Activated naive CD4-positive, alpha-beta T cell treated with anti-CD3 and anti-CD28 coated beads, Interleukin-2, amount 10 ng/mL, durations not matched to agents 7 days and 5 days (primary cell): ENCODE measurements at regions not wholly inside any gene's neighbourhood (a gene's known extent, or its start where the extent isn't known, plus 50 kb on each side); places are given as distances from the start of the nearest gene placed in this dataset.

Experiments
- CTCF ChIA-PET: fragments of 350-600 bp; sonication (Branson Sonifier 250); formaldehyde crosslinking; loops from one replicate; lab custom pipeline; 2021; ENCODE audit warnings: antibody characterized with exemption; lab: Charles Lee
- DNase-seq: peaks from one replicate; pipeline ENCODE4 v3.0.0-alpha.2; 2020
- H3K27ac Mint-ChIP-seq: one replicate; pipeline ENCODE4 v1.8.0; 2021; ENCODE audit warnings: mild to moderate bottlenecking, moderate library complexity, mixed read lengths
- H3K27me3 Mint-ChIP-seq: one replicate; pipeline ENCODE4 v1.8.0; 2021; ENCODE audit warnings: mild to moderate bottlenecking, mixed read lengths
- H3K36me3 Mint-ChIP-seq: one replicate; pipeline ENCODE4 v1.8.0; 2021; ENCODE audit warnings: mixed read lengths
- H3K4me1 Mint-ChIP-seq: one replicate; pipeline ENCODE4 v1.8.0; 2021; ENCODE audit warnings: mixed read lengths
- H3K4me3 Mint-ChIP-seq: one replicate; pipeline ENCODE4 v1.8.0; 2021; ENCODE audit warnings: mild to moderate bottlenecking, moderate library complexity, mixed read lengths
- H3K9me3 Mint-ChIP-seq: one replicate; pipeline ENCODE4 v1.8.0; 2021; ENCODE audit warnings: mixed read lengths

- DNase-seq, result no peak
- CTCF ChIA-PET, result interaction anchor here (1.3 to 4.0 kb wide), 2 partner anchors 12 to 97 kb away, joined by 4 to 12 read pairs; no protein-coding TSS in a partner anchor
Measured at GRCh38 chr10:124291001-124291701, 127.6 kb downstream of the OAT start.

GRCh38 chr10:124289851-124290795, 128.6 kb downstream of the OAT start:
- DNase-seq, result no peak
- H3K27ac Mint-ChIP-seq, result no peak overlapping the region
- H3K36me3 Mint-ChIP-seq, result no peaks in the 10 kb centered on the region
- peaks cover 3% of the 10 kb centered on the region for H3K4me1 Mint-ChIP-seq
- H3K9me3 Mint-ChIP-seq, result no peaks in the 10 kb centered on the region
- no peak overlapping the region for H3K4me3 Mint-ChIP-seq
- H3K27me3 Mint-ChIP-seq, result no peaks in the 10 kb centered on the region
- CTCF ChIA-PET, result interaction anchor here (1.3 to 4.0 kb wide), 2 partner anchors 11 to 98 kb away, joined by 4 to 12 read pairs; no protein-coding TSS in a partner anchor

More at GRCh38 chr10:124291001-124291701, 127.6 kb downstream of the OAT start:
- Mint-ChIP-seq H3K27me3 (no peaks in the 10 kb centered on the region), H3K4me3 (no peak overlapping the region), H3K27ac (no peak overlapping the region), H3K4me1 (no peaks in the 10 kb centered on the region), H3K9me3 (no peaks in the 10 kb centered on the region), H3K36me3 (no peaks in the 10 kb centered on the region)

DNA sequence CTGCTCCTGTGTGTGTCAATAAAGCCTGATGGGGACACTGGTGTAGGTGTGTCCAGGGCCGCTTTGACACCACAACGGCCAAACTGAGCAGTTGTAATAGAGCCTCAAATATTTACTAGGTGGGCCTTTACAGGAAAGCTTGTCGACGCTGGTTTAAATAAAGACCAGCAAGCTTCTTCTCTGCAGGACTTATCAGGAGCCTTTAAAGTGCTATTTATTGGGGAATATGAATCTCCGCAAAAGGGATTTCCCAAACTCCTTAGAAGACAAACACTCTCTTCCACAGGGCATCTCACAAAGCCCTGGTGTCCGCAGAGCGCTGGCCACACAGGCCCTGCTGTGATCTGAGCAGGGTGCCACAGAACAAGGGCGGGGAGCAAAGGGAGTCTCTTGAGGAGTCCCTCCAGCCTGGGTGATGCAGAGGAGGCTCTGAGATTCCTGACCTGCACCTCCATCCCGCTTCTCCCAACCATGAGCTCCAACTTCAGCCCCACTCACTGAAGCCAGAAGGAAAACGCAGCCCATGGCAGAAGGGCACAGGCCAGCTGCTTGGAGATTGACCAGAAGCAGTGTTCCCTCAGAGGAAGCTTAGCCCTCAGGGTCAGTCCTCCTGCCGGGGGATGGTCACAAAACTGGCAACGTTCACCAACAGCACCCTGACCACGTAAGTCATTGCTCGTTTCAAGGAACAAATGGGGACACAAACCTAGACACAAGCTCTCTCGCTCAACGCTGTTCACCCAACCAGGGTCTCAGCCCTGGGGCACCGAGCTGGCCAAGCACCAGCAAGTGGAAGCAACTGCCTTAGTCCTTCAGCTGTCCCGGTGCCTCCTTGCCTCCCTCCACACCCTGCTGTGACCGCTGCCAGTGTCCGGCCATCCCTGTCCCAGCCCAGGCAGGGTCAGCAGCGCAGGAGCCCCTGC, 129.5 kb downstream of the OAT start:
- no peaks in the 10 kb centered on the region for H3K27me3 Mint-ChIP-seq
- no peak overlapping the region for H3K4me3 Mint-ChIP-seq
- H3K27ac Mint-ChIP-seq, result no peak overlapping the region
- CTCF ChIA-PET, result interaction anchor here (4.0 kb wide), 1 partner anchor 99 kb away, joined by 12 read pairs; no protein-coding TSS in a partner anchor
- H3K36me3 Mint-ChIP-seq, result no peaks in the 10 kb centered on the region
- peaks cover 3% of the 10 kb centered on the region for H3K4me1 Mint-ChIP-seq
- DNase-seq, result no peak
- no peaks in the 10 kb centered on the region for H3K9me3 Mint-ChIP-seq

DNA sequence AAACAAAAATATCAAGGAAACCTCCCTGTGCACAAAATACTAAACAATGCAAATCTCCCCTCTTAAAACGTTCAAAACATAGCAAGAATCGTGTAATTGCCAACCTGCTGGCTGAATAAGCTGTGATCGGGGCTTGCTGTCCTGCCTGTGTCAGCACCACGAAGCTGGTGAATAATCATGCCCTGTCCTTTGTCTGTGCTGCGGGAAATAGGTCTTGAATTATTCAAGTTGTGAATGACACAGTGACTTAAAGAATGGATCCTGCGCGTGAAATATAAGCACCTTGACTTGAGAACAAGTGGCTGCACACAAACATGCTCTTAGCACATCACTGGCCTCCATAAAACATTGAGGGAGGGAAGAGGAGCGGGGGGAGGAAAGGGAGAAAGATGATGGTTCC, 130.2 kb downstream of the OAT start:
- Mint-ChIP-seq H3K4me1 (peaks cover 3% of the 10 kb centered on the region), H3K27me3 (no peaks in the 10 kb centered on the region), H3K27ac (no peak overlapping the region), H3K9me3 (no peaks in the 10 kb centered on the region), H3K36me3 (no peaks in the 10 kb centered on the region), H3K4me3 (no peak overlapping the region)
- DNase-seq, result no peak
- CTCF ChIA-PET, result interaction anchor here (4.0 kb wide), 1 partner anchor 100 kb away, joined by 12 read pairs; no protein-coding TSS in a partner anchor

GRCh38 chr10:124287791-124288190, 130.9 kb downstream of the OAT start:
- no peak for DNase-seq
- Mint-ChIP-seq H3K27me3 (no peaks in the 10 kb centered on the region), H3K4me3 (no peak overlapping the region), H3K36me3 (no peaks in the 10 kb centered on the region), H3K27ac (no peak overlapping the region), H3K4me1 (peaks cover 3% of the 10 kb centered on the region), H3K9me3 (no peaks in the 10 kb centered on the region)
- CTCF ChIA-PET, result no interaction called here

- Mint-ChIP-seq H3K27ac (no peak overlapping the region), H3K27me3 (no peaks in the 10 kb centered on the region), H3K36me3 (no peaks in the 10 kb centered on the region), H3K9me3 (no peaks in the 10 kb centered on the region), H3K4me1 (peaks cover 3% of the 10 kb centered on the region), H3K4me3 (no peak overlapping the region)
- CTCF ChIA-PET, result no interaction called here
- DNase-seq, result no peak
Measured at GRCh38 chr10:124287071-124287685, 131.5 kb downstream of the OAT start.

- peaks cover 3% of the 10 kb centered on the region for H3K4me1 Mint-ChIP-seq
- H3K4me3 Mint-ChIP-seq, result no peak overlapping the region
- H3K27ac Mint-ChIP-seq, result no peak overlapping the region
- no peaks in the 10 kb centered on the region for H3K27me3 Mint-ChIP-seq
- no peaks in the 10 kb centered on the region for H3K36me3 Mint-ChIP-seq
- CTCF ChIA-PET, result no interaction called here
- no peak for DNase-seq
- H3K9me3 Mint-ChIP-seq, result no peaks in the 10 kb centered on the region
Measured at GRCh38 chr10:124286621-124287020, 132.1 kb downstream of the OAT start.

- Mint-ChIP-seq H3K27me3 (no peaks in the 10 kb centered on the region), H3K36me3 (no peaks in the 10 kb centered on the region), H3K4me3 (no peak overlapping the region), H3K9me3 (no peaks in the 10 kb centered on the region), H3K4me1 (peaks cover 3% of the 10 kb centered on the region), H3K27ac (no peak overlapping the region)
- DNase-seq, result no peak
- CTCF ChIA-PET, result no interaction called here
Measured at GRCh38 chr10:124285587-124286527, 132.9 kb downstream of the OAT start.

DNA sequence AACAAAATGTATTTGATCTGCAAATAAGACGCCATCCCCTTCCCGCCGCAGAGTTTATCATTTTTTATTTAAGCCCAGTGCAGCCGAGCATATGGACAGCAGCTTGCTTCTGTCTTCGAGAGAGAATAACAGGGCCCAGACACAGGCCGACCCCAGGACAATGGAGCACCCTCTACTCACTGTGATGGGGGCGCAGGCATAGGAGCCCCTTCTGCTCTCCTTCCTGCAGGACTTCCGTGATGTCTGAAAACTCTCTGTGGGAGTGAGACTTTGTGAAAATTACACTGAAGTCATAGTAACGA, 134.8 kb downstream of the OAT start:
- no peaks in the 10 kb centered on the region for H3K9me3 Mint-ChIP-seq
- no peak overlapping the region for H3K27ac Mint-ChIP-seq
- CTCF ChIA-PET, result no interaction called here
- no peak overlapping the region for H3K4me3 Mint-ChIP-seq
- no peaks in the 10 kb centered on the region for H3K36me3 Mint-ChIP-seq
- no peaks in the 10 kb centered on the region for H3K27me3 Mint-ChIP-seq
- no peak for DNase-seq
- H3K4me1 Mint-ChIP-seq, result peaks cover 3% of the 10 kb centered on the region

DNA sequence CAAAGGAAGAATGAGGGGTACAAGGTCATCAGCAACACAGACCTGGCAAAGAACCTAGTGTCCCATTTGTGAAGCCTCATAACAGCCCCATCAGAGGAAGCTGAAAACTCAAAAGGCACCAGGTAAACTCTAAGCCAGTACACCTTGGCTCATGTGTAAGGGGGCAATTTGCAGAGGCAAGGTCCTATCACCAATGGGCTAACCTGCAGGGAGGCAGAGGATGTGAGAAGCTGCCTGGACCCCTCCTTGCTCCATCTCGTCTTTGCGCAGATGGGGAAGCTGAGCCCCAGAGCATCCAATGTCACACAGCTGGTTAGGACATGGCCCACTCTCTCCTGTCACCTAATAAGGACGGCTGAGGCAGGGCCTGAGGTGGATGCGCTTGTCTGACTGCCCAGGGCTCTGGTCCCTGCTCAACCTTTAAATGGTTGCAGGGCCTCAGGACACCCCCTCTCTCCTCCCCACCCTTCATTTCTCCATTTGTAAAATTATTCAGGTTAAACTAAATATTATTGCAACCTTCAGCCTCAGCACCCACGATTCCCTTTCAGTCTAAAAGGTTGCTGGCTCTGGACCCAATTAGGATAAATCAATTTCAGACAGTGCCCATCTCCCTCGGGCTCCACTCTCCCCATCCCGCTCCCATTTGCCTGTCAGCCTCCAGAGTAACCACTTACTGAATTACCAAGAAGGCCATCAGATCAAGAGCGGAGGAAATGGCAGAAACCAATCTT, 135.3 kb downstream of the OAT start:
- no peak for DNase-seq
- H3K9me3 Mint-ChIP-seq, result no peaks in the 10 kb centered on the region
- H3K27ac Mint-ChIP-seq, result no peak overlapping the region
- no peak overlapping the region for H3K4me3 Mint-ChIP-seq
- H3K36me3 Mint-ChIP-seq, result no peaks in the 10 kb centered on the region
- CTCF ChIA-PET, result no interaction called here
- peaks cover 3% of the 10 kb centered on the region for H3K4me1 Mint-ChIP-seq
- H3K27me3 Mint-ChIP-seq, result no peaks in the 10 kb centered on the region

DNA sequence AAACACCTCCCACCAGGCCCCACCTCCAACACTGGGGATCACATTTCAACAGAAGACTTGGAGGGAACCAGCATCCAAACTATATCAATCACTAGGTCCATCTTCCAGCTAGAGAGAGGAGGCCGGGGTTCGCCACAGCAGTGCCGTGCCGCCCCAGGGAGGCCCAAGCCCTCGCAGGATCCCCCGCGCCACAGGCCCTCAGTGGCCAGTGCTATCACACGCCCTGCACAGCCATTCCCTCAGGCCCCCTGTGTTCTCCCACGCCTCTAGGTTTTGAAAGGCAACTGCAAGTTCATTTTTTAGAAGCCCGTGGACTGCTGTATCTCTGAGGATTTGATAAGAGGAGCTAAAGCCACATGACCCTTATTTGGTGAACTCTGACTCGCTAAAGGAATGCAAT, 136.4 kb downstream of the OAT start:
- DNase-seq, result no peak
- Mint-ChIP-seq H3K27me3 (no peaks in the 10 kb centered on the region), H3K4me1 (peaks cover 3% of the 10 kb centered on the region), H3K4me3 (no peak overlapping the region), H3K9me3 (no peaks in the 10 kb centered on the region), H3K27ac (no peak overlapping the region), H3K36me3 (no peaks in the 10 kb centered on the region)
- CTCF ChIA-PET, result no interaction called here

DNA sequence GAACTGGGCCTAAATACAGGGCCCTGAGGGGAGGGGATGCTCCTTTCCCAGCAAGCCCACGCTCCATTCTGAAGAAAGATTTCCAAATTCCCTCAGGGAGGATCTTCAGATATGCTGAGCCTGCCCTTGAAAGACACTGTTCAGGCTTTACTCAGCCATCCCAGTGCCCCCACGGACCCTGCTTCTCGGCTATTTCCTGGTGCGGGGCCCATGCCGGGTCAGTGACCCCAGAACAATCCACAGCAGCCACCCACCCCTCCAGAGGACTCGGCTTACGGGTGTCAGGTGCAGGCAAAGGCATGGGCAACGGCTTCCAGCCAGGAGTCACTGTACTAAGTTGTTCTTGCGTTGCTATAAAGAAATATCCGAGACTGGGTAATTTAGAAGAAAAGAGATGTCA, 137.1 kb downstream of the OAT start:
- no peak for DNase-seq

More for the DNA sequence above, 137.1 kb downstream of the OAT start:
- Mint-ChIP-seq H3K27ac (no peak overlapping the region), H3K9me3 (no peaks in the 10 kb centered on the region), H3K36me3 (no peaks in the 10 kb centered on the region), H3K27me3 (no peaks in the 10 kb centered on the region), H3K4me3 (no peak overlapping the region), H3K4me1 (peaks cover 3% of the 10 kb centered on the region)
- CTCF ChIA-PET, result no interaction called here
